ENCODE measurements at regions not wholly inside any gene's neighbourhood (a gene's known extent, or its start where the extent isn't known, plus 50 kb on each side); places are given as distances from the start of the nearest gene placed in this dataset.
A peak's percentile ranks its signal among the peaks of the same experiment; 100 is the strongest.

- Histone ChIP-seq H3K9me3 (ENCODE audit: insufficient read depth, low read length, severe bottlenecking) (no peaks in the 10 kb centered on the region), H3K4me2 (ENCODE audit: insufficient read depth, low read length) (no peak overlapping the region), H3K36me3 (ENCODE audit: insufficient read depth, low read length) (no peaks in the 10 kb centered on the region), H3K4me3 (ENCODE audit: low read depth in 1 of 2, low read length in 2 of 2) (no peak overlapping the region), H2AFZ (ENCODE audit: low read depth, low read length) (no peak overlapping the region), H3K4me1 (ENCODE audit: insufficient read depth, low read length) (peaks cover 32% of the 10 kb centered on the region), H3K27me3 (ENCODE audit: insufficient read depth, low read length, poor library complexity) (no peaks in the 10 kb centered on the region), H3K79me2 (ENCODE audit: insufficient read depth, low read length) (no peaks in the 10 kb centered on the region), H3K27ac (ENCODE audit: low read length) (no peak overlapping the region), H3K9ac (ENCODE audit: low read depth, low read length) (no peak overlapping the region), H4K20me1 (ENCODE audit: insufficient read depth, low read length) (no peaks in the 10 kb centered on the region)
- ATAC-seq (ENCODE audit: insufficient read depth, low read depth) (no peak), DNase-seq (no peak)
- TF ChIP-seq CTCF (IDR thresholded peaks at IDR 0.05; ENCODE audit: borderline replicate concordance, extremely low read depth, low read length, poor library complexity, severe bottlenecking), result no peak
- no peak for TF ChIP-seq EZH2 (IDR thresholded peaks at IDR 0.05; ENCODE audit: borderline replicate concordance, low read depth, low read length, severe bottlenecking)
Measured at GRCh38 chr13:50615234-50615633, 228.3 kb downstream of the DLEU7 start.

- no peak overlapping the region for H3K4me3 ChIP-seq (ENCODE audit: low read depth in 1 of 2, low read length in 2 of 2)
- no peak for DNase-seq
- H4K20me1 ChIP-seq (ENCODE audit: insufficient read depth, low read length), result no peaks in the 10 kb centered on the region
- H3K36me3 ChIP-seq (ENCODE audit: insufficient read depth, low read length), result no peaks in the 10 kb centered on the region
- H3K27ac ChIP-seq (ENCODE audit: low read length), result no peak overlapping the region
- no peaks in the 10 kb centered on the region for H3K27me3 ChIP-seq (ENCODE audit: insufficient read depth, low read length, poor library complexity)
- H2AFZ ChIP-seq (ENCODE audit: low read depth, low read length), result no peak overlapping the region
- peaks cover 24% of the 10 kb centered on the region for H3K4me1 ChIP-seq (ENCODE audit: insufficient read depth, low read length)
- no peaks in the 10 kb centered on the region for H3K9me3 ChIP-seq (ENCODE audit: insufficient read depth, low read length, severe bottlenecking)
- no peak for ATAC-seq (ENCODE audit: insufficient read depth, low read depth)
- H3K9ac ChIP-seq (ENCODE audit: low read depth, low read length), result no peak overlapping the region
- TF ChIP-seq CTCF (IDR thresholded peaks at IDR 0.05; ENCODE audit: borderline replicate concordance, extremely low read depth, low read length, poor library complexity, severe bottlenecking) (peak; percentile 25), EZH2 (IDR thresholded peaks at IDR 0.05; ENCODE audit: borderline replicate concordance, low read depth, low read length, severe bottlenecking) (no peak)
- H3K79me2 ChIP-seq (ENCODE audit: insufficient read depth, low read length), result no peaks in the 10 kb centered on the region
- no peak overlapping the region for H3K4me2 ChIP-seq (ENCODE audit: insufficient read depth, low read length)
Measured at GRCh38 chr13:50616101-50616500, 227.4 kb downstream of the DLEU7 start.

GRCh38 chr13:50617134-50617721 is 226.3 kb downstream of the DLEU7 start:
- no peaks in the 10 kb centered on the region for H3K36me3 ChIP-seq (ENCODE audit: insufficient read depth, low read length)
- H3K27me3 ChIP-seq (ENCODE audit: insufficient read depth, low read length, poor library complexity), result no peaks in the 10 kb centered on the region
- H3K4me1 ChIP-seq (ENCODE audit: insufficient read depth, low read length), result peaks cover 12% of the 10 kb centered on the region
- no peaks in the 10 kb centered on the region for H3K79me2 ChIP-seq (ENCODE audit: insufficient read depth, low read length)
- H3K4me3 ChIP-seq (ENCODE audit: low read depth in 1 of 2, low read length in 2 of 2), result no peak overlapping the region
- TF ChIP-seq EZH2 (IDR thresholded peaks at IDR 0.05; ENCODE audit: borderline replicate concordance, low read depth, low read length, severe bottlenecking) (no peak), CTCF (IDR thresholded peaks at IDR 0.05; ENCODE audit: borderline replicate concordance, extremely low read depth, low read length, poor library complexity, severe bottlenecking) (no peak)
- no peak overlapping the region for H3K4me2 ChIP-seq (ENCODE audit: insufficient read depth, low read length)
- H3K9me3 ChIP-seq (ENCODE audit: insufficient read depth, low read length, severe bottlenecking), result no peaks in the 10 kb centered on the region
- H3K27ac ChIP-seq (ENCODE audit: low read length), result 0 out of 2 replicates have a peak overlapping the region, but pooled peaks have one; percentile 37
- 0 out of 3 replicates have a peak, but pooled peaks have one; percentile 42 for ATAC-seq (ENCODE audit: insufficient read depth, low read depth)
- DNase-seq, result no peak
- H2AFZ ChIP-seq (ENCODE audit: low read depth, low read length), result peak overlapping the region; percentile 42; the same call in 1 of the 2 replicates
- H4K20me1 ChIP-seq (ENCODE audit: insufficient read depth, low read length), result no peaks in the 10 kb centered on the region
- H3K9ac ChIP-seq (ENCODE audit: low read depth, low read length), result no peak overlapping the region
